Osteocyte (in vitro differentiated cells): ENCODE measurements at regions not wholly inside any gene's neighbourhood (a gene's known extent, or its start where the extent isn't known, plus 50 kb on each side); places are given as distances from the start of the nearest gene placed in this dataset.

ENCODE experiments used
- DNase-seq: peaks from one replicate; pipeline ENCODE4 v3.0.0; 2021; ENCODE audit warnings: mixed read lengths; ENCODE audit not compliant: unreplicated experiment; ENCODE audit errors: extremely low spot score
- H3K27ac Mint-ChIP-seq: one replicate; pipeline ENCODE4 v1.8.0; 2021; ENCODE audit warnings: mild to moderate bottlenecking, mixed read lengths; ENCODE audit not compliant: unreplicated experiment
- H3K27me3 Mint-ChIP-seq: one replicate; pipeline ENCODE4 v1.8.0; 2021; ENCODE audit warnings: mixed read lengths; ENCODE audit not compliant: unreplicated experiment
- H3K36me3 Mint-ChIP-seq: one replicate; pipeline ENCODE4 v1.8.0; 2021; ENCODE audit warnings: mixed read lengths; ENCODE audit not compliant: unreplicated experiment
- H3K4me1 Mint-ChIP-seq: one replicate; pipeline ENCODE4 v1.8.0; 2021; ENCODE audit warnings: mixed read lengths; ENCODE audit not compliant: unreplicated experiment
- H3K4me3 Mint-ChIP-seq: one replicate; pipeline ENCODE4 v1.8.0; 2021; ENCODE audit warnings: mild to moderate bottlenecking, moderate library complexity, mixed read lengths; ENCODE audit not compliant: unreplicated experiment
- H3K9me3 Mint-ChIP-seq: one replicate; pipeline ENCODE4 v1.8.0; 2021; ENCODE audit warnings: mixed read lengths; ENCODE audit not compliant: unreplicated experiment
- TF ChIP-seq, protein P1 (sequence below): fragments of 200-600 bp; sonication (generic); IDR thresholded peaks from 2 replicates; pipeline ENCODE4 v1.5.0; 2021; ENCODE audit warnings: antibody characterized with exemption, mild to moderate bottlenecking, moderate library complexity

DNA sequence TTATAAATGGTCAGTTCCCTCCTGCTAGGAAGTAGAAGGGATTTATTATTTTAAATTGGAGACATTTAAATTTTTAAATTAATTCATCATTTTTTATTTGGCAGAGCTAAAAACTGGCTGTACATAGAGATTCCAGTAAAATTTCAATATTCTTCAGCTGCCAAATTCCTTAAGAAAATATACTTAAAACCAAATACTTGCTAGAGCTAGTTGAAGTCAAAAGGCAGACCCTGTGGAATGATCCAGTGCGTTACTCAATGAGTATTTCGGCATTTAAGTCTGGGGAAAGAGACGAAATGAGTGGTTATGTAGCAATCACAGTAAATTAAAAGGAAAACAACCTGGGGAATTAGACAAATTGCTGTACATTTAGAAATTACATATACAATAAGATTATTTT, 1104.7 kb downstream of the SLC6A15 start:
- H3K4me1 Mint-ChIP-seq = no peaks in the 10 kb centered on the region
- no peaks in the 10 kb centered on the region for H3K27me3 Mint-ChIP-seq
- TF ChIP-seq, protein P1, sequence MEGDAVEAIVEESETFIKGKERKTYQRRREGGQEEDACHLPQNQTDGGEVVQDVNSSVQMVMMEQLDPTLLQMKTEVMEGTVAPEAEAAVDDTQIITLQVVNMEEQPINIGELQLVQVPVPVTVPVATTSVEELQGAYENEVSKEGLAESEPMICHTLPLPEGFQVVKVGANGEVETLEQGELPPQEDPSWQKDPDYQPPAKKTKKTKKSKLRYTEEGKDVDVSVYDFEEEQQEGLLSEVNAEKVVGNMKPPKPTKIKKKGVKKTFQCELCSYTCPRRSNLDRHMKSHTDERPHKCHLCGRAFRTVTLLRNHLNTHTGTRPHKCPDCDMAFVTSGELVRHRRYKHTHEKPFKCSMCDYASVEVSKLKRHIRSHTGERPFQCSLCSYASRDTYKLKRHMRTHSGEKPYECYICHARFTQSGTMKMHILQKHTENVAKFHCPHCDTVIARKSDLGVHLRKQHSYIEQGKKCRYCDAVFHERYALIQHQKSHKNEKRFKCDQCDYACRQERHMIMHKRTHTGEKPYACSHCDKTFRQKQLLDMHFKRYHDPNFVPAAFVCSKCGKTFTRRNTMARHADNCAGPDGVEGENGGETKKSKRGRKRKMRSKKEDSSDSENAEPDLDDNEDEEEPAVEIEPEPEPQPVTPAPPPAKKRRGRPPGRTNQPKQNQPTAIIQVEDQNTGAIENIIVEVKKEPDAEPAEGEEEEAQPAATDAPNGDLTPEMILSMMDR = no peak
- DNase-seq = no peak
- no peak overlapping the region for H3K27ac Mint-ChIP-seq
- no peak overlapping the region for H3K4me3 Mint-ChIP-seq
- H3K9me3 Mint-ChIP-seq = no peaks in the 10 kb centered on the region
- H3K36me3 Mint-ChIP-seq = no peaks in the 10 kb centered on the region

DNA sequence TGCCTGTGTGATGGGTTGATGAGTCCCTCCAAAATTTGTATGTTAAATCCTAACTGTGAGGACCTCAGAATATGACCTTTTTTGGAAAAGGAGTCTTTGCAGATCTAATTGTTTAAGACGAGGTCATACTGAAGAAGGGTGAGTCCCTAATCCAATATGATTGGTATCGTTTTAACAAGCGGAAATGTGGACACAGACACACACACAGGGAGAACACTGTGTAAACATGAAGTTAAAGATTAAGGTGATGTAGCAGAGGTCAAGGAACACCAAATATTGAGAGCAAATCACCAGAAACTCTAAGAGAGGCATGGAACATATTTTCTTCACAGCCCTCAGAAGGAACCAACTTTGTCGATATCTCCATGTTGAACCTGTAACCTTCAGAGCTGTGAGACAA, 1106.7 kb downstream of the SLC6A15 start:
- H3K27me3 Mint-ChIP-seq = no peaks in the 10 kb centered on the region
- H3K27ac Mint-ChIP-seq = no peak overlapping the region
- H3K9me3 Mint-ChIP-seq = no peaks in the 10 kb centered on the region
- no peaks in the 10 kb centered on the region for H3K4me1 Mint-ChIP-seq
- DNase-seq = no peak
- H3K4me3 Mint-ChIP-seq = no peak overlapping the region
- TF ChIP-seq, protein P1 = no peak
- no peaks in the 10 kb centered on the region for H3K36me3 Mint-ChIP-seq

GRCh38 chr12:83805156-83805772, 1107.3 kb downstream of the SLC6A15 start:
- Mint-ChIP-seq H3K4me3 (no peak overlapping the region), H3K27ac (no peak overlapping the region), H3K36me3 (no peaks in the 10 kb centered on the region), H3K9me3 (no peaks in the 10 kb centered on the region), H3K4me1 (no peaks in the 10 kb centered on the region), H3K27me3 (no peaks in the 10 kb centered on the region)
- TF ChIP-seq, protein P1 = no peak
- DNase-seq = no peak

- Mint-ChIP-seq H3K27me3 (no peaks in the 10 kb centered on the region), H3K4me3 (no peak overlapping the region), H3K4me1 (no peaks in the 10 kb centered on the region), H3K36me3 (no peaks in the 10 kb centered on the region), H3K27ac (no peak overlapping the region), H3K9me3 (no peaks in the 10 kb centered on the region)
- no peak for DNase-seq
- TF ChIP-seq, protein P1 = no peak
These were observed 1110.6 kb downstream of the SLC6A15 start for GRCh38 chr12:83801972-83802371.

DNA sequence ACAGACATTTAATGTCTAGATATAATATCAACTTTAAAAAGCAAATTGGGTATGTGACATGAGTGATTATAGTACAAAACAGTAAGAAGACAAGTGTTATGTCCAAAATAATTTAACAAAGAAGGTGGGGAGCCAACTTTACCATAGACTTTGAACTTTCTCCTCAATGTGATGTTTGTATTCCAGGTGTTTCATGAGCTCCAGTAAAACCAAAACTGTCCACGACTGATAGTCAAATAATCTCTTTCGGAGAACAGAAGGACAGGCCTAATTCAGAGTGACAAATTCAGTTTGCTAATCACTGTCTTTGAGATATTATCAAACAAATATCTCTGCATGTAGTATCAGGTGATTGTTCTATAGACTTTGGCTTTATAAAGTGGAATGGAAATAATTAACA, 1112.6 kb downstream of the SLC6A15 start:
- H3K27me3 Mint-ChIP-seq = peaks cover 2% of the 10 kb centered on the region
- no peak overlapping the region for H3K27ac Mint-ChIP-seq
- DNase-seq = no peak
- no peaks in the 10 kb centered on the region for H3K36me3 Mint-ChIP-seq
- TF ChIP-seq, protein P1 = no peak
- no peaks in the 10 kb centered on the region for H3K4me1 Mint-ChIP-seq
- no peak overlapping the region for H3K4me3 Mint-ChIP-seq
- no peaks in the 10 kb centered on the region for H3K9me3 Mint-ChIP-seq
